Myocyte (in vitro differentiated cells): ENCODE measurements at regions not wholly inside any gene's neighbourhood (a gene's known extent, or its start where the extent isn't known, plus 50 kb on each side); places are given as distances from the start of the nearest gene placed in this dataset.
A peak's percentile ranks its signal among the peaks of the same experiment; 100 is the strongest.
"Not testable (repeated sequence)": the region's sequence is repeated elsewhere in the genome, so short reads cannot be mapped to it uniquely, and the experiment has no call there.

Source experiments
- DNase-seq: peaks from one replicate; pipeline ENCODE4 v3.0.0-alpha.2; 2012; ENCODE audit warnings: low read depth

- DNase-seq, result peak; percentile 43
These were observed 158.8 kb upstream of the SPRY2 start for GRCh38 chr13:80499536-80500290.

DNA sequence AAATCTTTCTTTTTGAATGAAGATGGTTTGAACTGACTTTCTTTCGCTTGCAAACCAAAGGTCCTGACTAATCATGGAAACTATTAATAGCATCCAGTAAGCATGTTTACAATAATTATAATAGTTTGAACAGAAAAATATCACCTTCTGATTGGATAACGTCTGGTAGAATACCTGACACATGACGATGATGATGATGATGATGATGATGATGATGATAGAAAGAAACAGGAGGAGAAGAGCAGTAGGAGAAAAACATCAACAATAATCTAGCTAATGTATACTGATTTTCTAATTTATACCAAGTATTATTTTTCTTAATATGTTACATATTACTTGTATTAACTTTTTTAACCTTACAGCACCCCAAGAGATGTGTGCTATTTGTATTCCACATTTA is 157.5 kb upstream of the SPRY2 start:
- no peak for DNase-seq

DNA sequence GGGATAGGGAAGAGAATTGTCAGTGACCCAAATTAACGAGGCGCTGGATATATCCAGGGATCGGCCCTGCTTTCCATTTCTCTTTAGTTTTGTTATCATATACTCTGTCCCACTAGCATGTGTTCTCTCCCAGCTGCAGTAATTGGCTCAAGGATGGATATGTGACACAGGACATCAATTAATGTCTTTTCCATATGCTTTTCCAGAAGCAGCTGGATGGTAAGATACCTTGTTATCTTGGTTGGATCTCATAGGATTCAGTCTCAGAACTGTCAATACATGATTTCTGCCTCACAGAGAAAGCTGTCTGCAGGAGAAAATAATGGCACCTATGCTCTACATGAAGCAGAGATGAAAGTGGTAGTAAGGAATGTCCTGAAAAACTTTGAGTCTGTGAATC is 157.1 kb upstream of the SPRY2 start:
- no peak for DNase-seq

DNA sequence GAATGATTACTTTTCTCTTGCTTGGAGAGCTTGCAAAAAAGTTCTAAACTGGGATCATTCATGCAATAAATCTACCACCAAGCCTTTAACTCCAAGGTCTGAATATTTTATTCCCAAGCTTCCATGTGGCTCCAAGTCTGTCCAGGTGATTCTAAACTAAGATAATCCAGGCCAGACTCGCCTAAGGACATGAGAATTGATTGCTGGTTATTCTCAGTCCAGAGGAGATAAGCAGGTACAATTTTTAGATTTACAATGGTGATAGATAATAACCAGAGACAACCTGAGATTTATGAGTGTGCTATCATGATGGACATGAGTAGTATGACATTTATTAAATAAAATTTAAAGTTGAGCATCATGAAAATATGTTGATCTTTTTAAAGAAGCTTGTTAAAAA is 156.5 kb upstream of the SPRY2 start:
- no peak for DNase-seq

GRCh38 chr13:80496721-80497397 is 155.9 kb upstream of the SPRY2 start:
- DNase-seq, result no peak

DNA sequence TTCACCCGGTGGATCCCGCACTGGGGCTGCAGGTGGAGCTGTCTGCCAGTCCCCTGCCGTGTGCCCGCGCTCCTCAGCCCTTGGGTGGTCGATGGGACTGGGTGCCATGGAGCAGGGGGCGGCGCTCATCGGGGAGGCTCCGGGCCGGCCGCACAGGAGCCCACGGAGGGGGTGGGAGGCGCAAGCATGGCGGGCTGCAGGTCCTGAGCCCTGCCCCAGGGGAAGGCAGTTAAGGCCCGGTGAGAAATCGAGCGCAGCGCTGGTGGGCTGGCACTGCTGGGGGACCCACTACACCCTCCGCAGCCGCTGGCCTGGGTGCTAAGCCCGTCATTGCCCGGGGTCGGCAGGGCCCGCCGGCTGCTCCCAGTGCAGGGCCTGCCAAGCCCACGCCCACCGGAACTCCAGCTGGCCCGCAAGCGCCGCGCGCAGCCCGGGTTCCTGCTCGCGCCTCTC is 149.6 kb upstream of the SPRY2 start:
- not testable (repeated sequence) for DNase-seq

DNA sequence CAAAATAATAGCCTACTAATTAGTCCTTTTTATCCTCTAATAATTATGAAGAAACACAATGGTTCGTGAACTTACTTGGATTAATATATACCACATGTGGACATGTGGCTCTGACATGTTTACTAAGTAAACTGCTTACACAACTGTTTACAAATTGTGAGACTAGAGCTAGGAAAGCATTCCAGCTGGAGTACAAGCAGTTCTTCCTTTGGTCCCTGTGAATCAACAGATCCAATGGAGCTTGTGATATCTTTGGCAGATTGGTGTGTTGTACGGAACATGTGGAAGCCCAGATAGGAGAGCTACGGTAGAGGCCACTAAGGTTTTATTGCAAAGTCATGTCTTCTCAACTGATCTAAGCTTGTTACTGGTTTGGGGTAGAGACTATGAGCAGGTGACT is 145.5 kb upstream of the SPRY2 start:
- DNase-seq, result no peak

- DNase-seq, result no peak
These were observed 142.2 kb upstream of the SPRY2 start for GRCh38 chr13:80483157-80483556.

- DNase-seq, result no peak
These were observed 140.7 kb upstream of the SPRY2 start for GRCh38 chr13:80481588-80481987.

DNA sequence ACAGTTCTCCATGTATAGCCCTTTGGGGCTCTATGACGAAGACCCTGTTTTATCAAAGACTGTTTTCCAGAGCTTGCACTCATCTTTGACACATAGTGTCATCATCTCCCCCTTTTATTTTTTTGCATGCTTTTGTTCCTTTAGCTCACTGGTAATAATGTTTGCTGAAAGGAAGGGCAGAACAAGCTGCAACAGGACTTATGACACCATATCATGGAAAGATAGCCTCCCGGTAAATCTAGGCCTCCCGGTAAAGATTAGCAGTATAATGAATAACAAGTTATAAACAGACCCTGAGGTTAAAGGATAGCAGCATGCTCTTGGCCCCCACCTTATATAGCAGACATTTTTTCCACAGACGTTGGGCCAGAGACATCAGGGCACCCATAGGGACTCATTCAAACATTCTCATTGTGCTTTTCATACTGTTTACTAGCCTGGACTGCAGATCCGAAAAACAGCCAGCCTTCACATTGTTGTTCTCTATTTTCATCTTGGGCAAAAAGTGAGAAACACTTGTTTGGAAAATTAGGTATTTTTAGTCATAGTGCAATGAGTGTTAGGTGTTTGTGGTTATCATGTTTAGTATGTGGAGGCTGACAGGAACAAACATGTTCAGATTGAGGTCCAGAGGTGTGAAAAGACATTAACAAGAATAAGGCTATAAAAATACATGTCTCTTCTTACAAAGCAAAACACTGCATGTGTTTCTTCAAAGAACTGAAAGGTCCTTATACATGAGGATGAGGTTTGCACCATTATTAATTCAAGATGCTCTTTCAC is 136.9 kb upstream of the SPRY2 start:
- DNase-seq, result no peak

GRCh38 chr13:80476953-80477352 is 136.0 kb upstream of the SPRY2 start:
- no peak for DNase-seq

DNA sequence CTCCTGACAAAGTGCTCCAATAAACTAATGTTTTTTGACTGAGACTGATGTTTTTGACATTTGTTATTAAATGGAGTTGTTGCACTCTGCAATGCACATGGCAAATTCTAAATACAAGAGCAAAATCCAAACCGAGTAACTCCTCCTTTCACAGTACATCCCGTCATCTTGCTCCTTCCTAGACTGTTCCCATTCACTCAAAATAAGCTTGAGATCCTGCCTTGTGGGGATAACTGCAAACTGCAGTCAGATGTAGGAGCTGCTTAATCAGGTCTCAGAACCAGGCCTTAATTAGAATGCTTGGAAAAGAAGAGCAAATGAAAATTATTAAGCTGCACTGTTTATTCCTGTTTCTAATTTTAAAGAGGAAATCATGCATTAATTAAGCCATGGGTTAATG is 134.8 kb upstream of the SPRY2 start:
- DNase-seq, result no peak

DNA sequence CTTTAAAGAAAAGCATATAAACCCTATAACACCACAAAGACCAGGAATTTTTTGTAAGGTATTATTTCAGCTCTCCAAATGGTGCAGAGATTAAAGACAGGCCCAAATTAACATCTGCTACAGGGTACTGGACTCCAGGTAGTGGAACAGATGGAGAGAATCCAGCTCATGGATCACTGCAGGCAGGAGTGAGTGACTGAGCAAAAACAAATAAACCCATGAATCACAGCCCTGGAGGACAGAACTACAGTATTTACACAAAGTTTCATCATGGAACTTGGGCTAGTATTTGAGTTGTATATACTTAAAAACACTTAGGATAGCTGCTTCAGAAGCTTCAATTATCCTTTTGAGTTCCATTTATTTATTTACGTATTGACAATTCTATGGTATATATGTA is 132.8 kb upstream of the SPRY2 start:
- DNase-seq, result no peak

- DNase-seq, result peak; percentile 64
These were observed 129.0 kb upstream of the SPRY2 start for GRCh38 chr13:80469853-80470381.

GRCh38 chr13:80469105-80469852 is 128.4 kb upstream of the SPRY2 start:
- DNase-seq, result no peak

- no peak for DNase-seq
These were observed 124.4 kb upstream of the SPRY2 start for GRCh38 chr13:80465321-80465720.

- DNase-seq, result no peak
These were observed 122.9 kb upstream of the SPRY2 start for GRCh38 chr13:80463673-80464352.

DNA sequence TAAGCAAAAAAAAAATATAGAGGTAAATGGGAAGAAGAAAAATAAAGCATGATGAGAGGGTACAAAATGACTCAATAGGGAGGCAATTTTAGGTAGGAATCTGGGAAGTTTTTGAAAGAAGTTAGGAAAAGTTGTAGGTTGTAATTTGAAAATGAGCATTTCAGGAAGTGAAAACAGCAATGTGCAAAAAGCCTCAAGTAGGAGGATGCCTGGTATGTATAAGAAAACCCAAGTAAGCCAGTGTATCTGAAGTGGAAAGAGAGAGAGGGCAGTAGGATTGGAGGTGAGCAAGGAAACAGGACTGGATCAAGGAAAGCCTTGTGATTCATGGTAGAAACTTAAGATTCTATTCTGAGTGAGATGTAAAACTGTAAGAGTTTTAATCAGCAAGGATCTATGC is 121.6 kb upstream of the SPRY2 start:
- no peak for DNase-seq

DNA sequence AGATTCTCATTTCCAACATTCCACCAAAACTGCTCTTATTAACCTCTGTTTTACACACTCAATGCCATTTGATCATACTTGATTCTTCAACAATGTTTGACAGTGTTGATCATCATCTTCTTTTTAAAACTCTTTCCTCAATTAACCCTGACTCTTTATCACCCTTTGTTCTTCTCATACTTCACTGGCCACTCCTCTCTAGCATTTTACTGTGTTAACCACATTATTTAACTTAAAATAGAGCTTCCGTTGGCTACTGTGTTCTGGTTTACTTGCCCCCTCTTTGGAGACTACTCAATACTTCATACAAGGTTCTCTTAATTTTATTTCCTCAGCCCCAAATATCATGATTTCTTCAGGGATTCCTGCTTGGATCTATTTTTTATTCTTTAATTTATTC is 121.1 kb upstream of the SPRY2 start:
- DNase-seq, result no peak

DNA sequence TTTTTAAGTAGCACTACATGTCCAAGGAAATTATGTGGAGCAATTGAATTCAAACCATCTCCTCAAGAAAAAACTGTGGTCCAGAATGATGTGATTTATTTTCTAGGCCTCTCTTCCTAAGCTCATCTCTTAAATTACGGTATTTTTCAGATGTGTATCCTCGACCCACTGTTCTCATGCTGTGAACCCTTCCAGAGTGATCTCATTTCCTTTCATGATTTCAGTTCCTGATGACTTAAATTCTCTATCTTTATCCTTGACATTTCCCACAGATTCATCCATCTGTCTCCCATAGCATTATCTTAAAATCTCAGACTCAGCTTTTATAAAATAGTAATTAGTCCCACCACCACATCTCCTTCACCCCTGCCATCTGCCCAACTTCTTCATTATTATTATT is 117.6 kb upstream of the SPRY2 start:
- DNase-seq, result no peak

- peak; percentile 73 for DNase-seq
These were observed 113.3 kb upstream of the SPRY2 start for GRCh38 chr13:80454245-80454644.
